Kidney glomerular epithelial cell (primary cell): ENCODE measurements at regions not wholly inside any gene's neighbourhood (a gene's known extent, or its start where the extent isn't known, plus 50 kb on each side); places are given as distances from the start of the nearest gene placed in this dataset.
"Not testable (repeated sequence)": the region's sequence is repeated elsewhere in the genome, so short reads cannot be mapped to it uniquely, and the experiment has no call there.

Experiments used
- DNase-seq: peaks from one replicate; lab custom pipeline; 2025; lab: John Stamatoyannopoulos, UW

- DNase-seq, result no peak
These were observed 199.7 kb downstream of the KCNS3 start for GRCh38 chr2:18078216-18078615.

- peak; percentile 4 for DNase-seq
These were observed 199.2 kb downstream of the KCNS3 start for GRCh38 chr2:18077704-18078103.

- DNase-seq, result no peak
These were observed 198.8 kb downstream of the KCNS3 start for GRCh38 chr2:18077231-18077630.

- no peak for DNase-seq
These were observed 196.0 kb downstream of the KCNS3 start for GRCh38 chr2:18074476-18074875.

- no peak for DNase-seq
These were observed 195.1 kb downstream of the KCNS3 start for GRCh38 chr2:18073601-18074000.

- DNase-seq, result no peak
These were observed 189.3 kb downstream of the KCNS3 start for GRCh38 chr2:18067588-18068384.

GRCh38 chr2:18066894-18067293, 188.4 kb downstream of the KCNS3 start:
- no peak for DNase-seq

- DNase-seq, result no peak
These were observed 187.6 kb downstream of the KCNS3 start for GRCh38 chr2:18066066-18066465.

- no peak for DNase-seq
These were observed 186.8 kb downstream of the KCNS3 start for GRCh38 chr2:18065249-18065648.

- no peak for DNase-seq
These were observed 185.5 kb downstream of the KCNS3 start for GRCh38 chr2:18063826-18064470.

GRCh38 chr2:18062892-18063291, 184.4 kb downstream of the KCNS3 start:
- no peak for DNase-seq

- no peak for DNase-seq
These were observed 183.2 kb downstream of the KCNS3 start for GRCh38 chr2:18061717-18062116.

GRCh38 chr2:18057657-18058056, 179.2 kb downstream of the KCNS3 start:
- no peak for DNase-seq

GRCh38 chr2:18055290-18055689, 176.8 kb downstream of the KCNS3 start:
- no peak for DNase-seq

GRCh38 chr2:18050001-18050400, 171.5 kb downstream of the KCNS3 start:
- no peak for DNase-seq

GRCh38 chr2:18049325-18049724, 170.9 kb downstream of the KCNS3 start:
- no peak for DNase-seq

- peak; percentile 18 for DNase-seq
These were observed 169.6 kb downstream of the KCNS3 start for GRCh38 chr2:18047896-18048657.

GRCh38 chr2:18047213-18047611, 168.7 kb downstream of the KCNS3 start:
- no peak for DNase-seq

GRCh38 chr2:18046558-18047212, 168.2 kb downstream of the KCNS3 start:
- DNase-seq, result no peak

GRCh38 chr2:18046017-18046416, 167.6 kb downstream of the KCNS3 start:
- no peak for DNase-seq

GRCh38 chr2:18045230-18045629, 166.8 kb downstream of the KCNS3 start:
- DNase-seq, result no peak

- not testable (repeated sequence) for DNase-seq
These were observed 138.9 kb downstream of the KCNS3 start for GRCh38 chr2:18017381-18017780.
